SU-DHL-6 (cell line): ENCODE measurements at regions not wholly inside any gene's neighbourhood (a gene's known extent, or its start where the extent isn't known, plus 50 kb on each side); places are given as distances from the start of the nearest gene placed in this dataset.

Experiments
- H2AFZ ChIP-seq: fragments of 200-600 bp; sonication (generic); 2 replicates; pipeline ENCODE4 v1.6.1; 2014; ENCODE audit warnings: low read depth, mild to moderate bottlenecking, moderate library complexity, mixed read lengths, antibody characterized with exemption, low read length; ENCODE audit not compliant: severe bottlenecking
- H3F3A ChIP-seq: fragments of 200-600 bp; shearing (Covaris generic); 2 replicates; pipeline ENCODE4 v1.6.0; 2016; ENCODE audit warnings: antibody characterized with exemption, mild to moderate bottlenecking; ENCODE audit not compliant: insufficient read depth
- H3K27ac ChIP-seq: fragments of 200-600 bp; sonication (generic); 2 replicates; pipeline ENCODE4 v1.5.1; 2016; ENCODE audit warnings: low read depth, mild to moderate bottlenecking, low read length, moderate library complexity, mixed read lengths
- H3K27me3 ChIP-seq: fragments of 200-600 bp; sonication (generic), shearing (Covaris generic); 2 replicates; pipeline ENCODE4 v1.6.0; 2014; ENCODE audit warnings: mild to moderate bottlenecking, low read length
- H3K36me3 ChIP-seq: fragments of 200-600 bp; sonication (generic); 2 replicates; pipeline ENCODE4 v1.6.1; 2014; ENCODE audit warnings: mild to moderate bottlenecking, low read length, mixed read lengths
- H3K4me2 ChIP-seq: fragments of 300-600, 200-600 bp; shearing (Covaris generic), sonication (generic); 2 replicates; pipeline ENCODE4 v1.6.0; 2014; ENCODE audit warnings: low read length, low read depth, mild to moderate bottlenecking; ENCODE audit not compliant: poor library complexity, severe bottlenecking
- H3K4me3 ChIP-seq: fragments of 200-600 bp; sonication (generic); 2 replicates; pipeline ENCODE4 v1.5.1; 2014; ENCODE audit warnings: antibody characterized with exemption, low read length, mild to moderate bottlenecking, mixed read lengths; ENCODE audit not compliant: insufficient read depth, poor library complexity, severe bottlenecking
- H3K79me2 ChIP-seq: fragments of 200-600 bp; sonication (generic); 2 replicates; pipeline ENCODE4 v1.6.1; 2014; ENCODE audit warnings: mild to moderate bottlenecking, low read length, moderate library complexity; ENCODE audit not compliant: insufficient read depth
- H3K9ac ChIP-seq: fragments of 200-600 bp; sonication (generic); 2 replicates; pipeline ENCODE4 v1.7.0; 2014; ENCODE audit warnings: mild to moderate bottlenecking, low read length
- H3K9me2 ChIP-seq: fragments of 200-600 bp; sonication (generic); replicated peaks from 2 replicates; pipeline ENCODE4 v1.6.1; 2014; ENCODE audit warnings: low read length; ENCODE audit not compliant: insufficient read depth
- H3K9me3 ChIP-seq: fragments of 200-600 bp; sonication (generic); 2 replicates; pipeline ENCODE4 v1.6.1; 2014; ENCODE audit warnings: low read length, mixed read lengths; ENCODE audit not compliant: insufficient read depth
- H4K20me1 ChIP-seq: fragments of 200-600 bp; sonication (generic); 2 replicates; pipeline ENCODE4 v1.6.1; 2014; ENCODE audit warnings: low read depth, mild to moderate bottlenecking, antibody characterized with exemption, low read length, moderate library complexity, mixed read lengths
- EZH2phosphoT487 ChIP-seq: fragments of 200-600 bp; sonication (generic), shearing (Covaris generic); conservative IDR thresholded peaks from 2 replicates; pipeline ENCODE4 v1.6.1; 2018; ENCODE audit warnings: mild to moderate bottlenecking, antibody characterized with exemption, low read length, moderate library complexity, mixed read lengths
- TF ChIP-seq, protein P1 (sequence below): fragments of 200-600 bp; sonication (generic); IDR thresholded peaks from one replicate; pipeline ENCODE4 v1.5.1; 2017; ENCODE audit warnings: antibody characterized with exemption, mild to moderate bottlenecking, low read length, moderate library complexity; ENCODE audit not compliant: insufficient read depth, poor library complexity, severe bottlenecking

DNA sequence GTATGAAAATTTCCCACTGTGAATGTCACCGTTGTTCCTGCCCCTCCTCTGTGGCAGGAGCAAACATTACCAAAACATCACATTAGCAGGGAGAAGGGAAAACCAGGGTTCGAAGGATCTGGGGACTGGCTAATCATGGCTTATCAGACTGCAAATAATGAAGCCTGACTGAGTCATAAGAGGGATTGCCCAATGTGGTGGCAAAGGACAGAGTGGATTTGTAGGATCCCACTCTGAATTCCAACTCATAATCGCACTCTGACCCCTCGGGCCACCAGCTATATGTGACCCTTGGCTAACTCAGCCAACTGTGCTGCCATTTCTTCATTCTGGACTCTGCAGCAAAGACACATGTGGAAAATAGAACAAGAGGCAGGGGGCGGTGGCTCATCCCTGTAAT, 347.3 kb upstream of the AUTS2 start:
- Histone ChIP-seq H3K4me3 (no peak overlapping the region), H3K9me3 (no peaks in the 10 kb centered on the region), H3K4me2 (no peak overlapping the region), H3K9me2 (no peaks in the 10 kb centered on the region), H3K27ac (no peak overlapping the region), H2AFZ (no peak overlapping the region), H3K79me2 (no peaks in the 10 kb centered on the region), H3K9ac (no peak overlapping the region), H4K20me1 (no peaks in the 10 kb centered on the region), H3K27me3 (no peaks in the 10 kb centered on the region), H3K36me3 (no peaks in the 10 kb centered on the region), H3F3A (no peaks in the 10 kb centered on the region)
- TF ChIP-seq EZH2phosphoT487: no peak
- TF ChIP-seq, protein P1, sequence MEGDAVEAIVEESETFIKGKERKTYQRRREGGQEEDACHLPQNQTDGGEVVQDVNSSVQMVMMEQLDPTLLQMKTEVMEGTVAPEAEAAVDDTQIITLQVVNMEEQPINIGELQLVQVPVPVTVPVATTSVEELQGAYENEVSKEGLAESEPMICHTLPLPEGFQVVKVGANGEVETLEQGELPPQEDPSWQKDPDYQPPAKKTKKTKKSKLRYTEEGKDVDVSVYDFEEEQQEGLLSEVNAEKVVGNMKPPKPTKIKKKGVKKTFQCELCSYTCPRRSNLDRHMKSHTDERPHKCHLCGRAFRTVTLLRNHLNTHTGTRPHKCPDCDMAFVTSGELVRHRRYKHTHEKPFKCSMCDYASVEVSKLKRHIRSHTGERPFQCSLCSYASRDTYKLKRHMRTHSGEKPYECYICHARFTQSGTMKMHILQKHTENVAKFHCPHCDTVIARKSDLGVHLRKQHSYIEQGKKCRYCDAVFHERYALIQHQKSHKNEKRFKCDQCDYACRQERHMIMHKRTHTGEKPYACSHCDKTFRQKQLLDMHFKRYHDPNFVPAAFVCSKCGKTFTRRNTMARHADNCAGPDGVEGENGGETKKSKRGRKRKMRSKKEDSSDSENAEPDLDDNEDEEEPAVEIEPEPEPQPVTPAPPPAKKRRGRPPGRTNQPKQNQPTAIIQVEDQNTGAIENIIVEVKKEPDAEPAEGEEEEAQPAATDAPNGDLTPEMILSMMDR: no peak

DNA sequence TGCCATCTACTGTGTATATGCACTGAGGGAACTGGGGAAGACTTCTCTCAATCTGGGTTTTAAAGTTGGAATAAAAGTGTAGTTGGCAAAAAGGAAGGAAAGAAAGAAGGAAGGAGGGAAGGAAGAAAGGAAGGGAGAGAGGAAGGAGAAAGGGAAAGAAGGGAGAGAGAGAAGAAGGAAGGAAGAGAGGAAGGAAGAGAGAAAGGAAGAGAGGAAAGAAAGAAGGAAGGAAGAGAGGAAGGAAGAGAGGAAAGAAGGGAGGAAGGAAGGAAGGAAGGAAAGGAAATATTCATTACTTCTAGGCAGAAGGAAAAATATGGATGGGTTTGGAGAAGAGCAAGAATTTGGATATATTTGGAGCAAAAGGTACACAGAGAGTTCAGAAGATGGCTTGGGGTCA, 343.6 kb upstream of the AUTS2 start:
- Histone ChIP-seq H2AFZ (no peak overlapping the region), H3K9ac (no peak overlapping the region), H4K20me1 (no peaks in the 10 kb centered on the region), H3K27me3 (no peaks in the 10 kb centered on the region), H3K9me3 (no peaks in the 10 kb centered on the region), H3K9me2 (no peaks in the 10 kb centered on the region), H3F3A (no peaks in the 10 kb centered on the region), H3K4me3 (no peak overlapping the region), H3K79me2 (no peaks in the 10 kb centered on the region), H3K27ac (no peak overlapping the region), H3K36me3 (no peaks in the 10 kb centered on the region), H3K4me2 (no peak overlapping the region)
- no peak for TF ChIP-seq EZH2phosphoT487
- TF ChIP-seq, protein P1: no peak

DNA sequence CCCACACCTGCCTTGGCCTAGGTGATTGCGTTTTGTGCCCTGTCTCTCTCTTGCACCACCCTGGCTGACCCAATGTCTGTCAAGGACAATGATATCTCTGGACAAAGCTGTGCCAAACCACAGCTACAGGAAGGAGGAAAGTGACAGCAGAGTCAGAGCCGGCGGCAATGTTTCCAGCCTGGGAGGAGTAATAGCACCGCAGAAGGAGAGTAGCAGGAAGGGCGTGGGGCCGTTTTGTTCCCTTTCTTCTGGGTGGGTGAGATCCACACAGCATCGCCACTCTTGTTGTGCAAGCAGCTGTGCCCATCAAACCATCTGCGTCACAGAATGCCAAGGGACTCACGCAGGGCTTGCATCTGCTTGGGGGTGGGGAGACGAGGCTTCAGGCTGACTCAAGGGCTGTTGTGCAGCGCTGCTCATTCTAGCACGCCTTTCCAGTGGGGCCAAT, 341.6 kb upstream of the AUTS2 start:
- no peaks in the 10 kb centered on the region for H3K9me2 ChIP-seq
- H4K20me1 ChIP-seq: no peaks in the 10 kb centered on the region
- H3K27ac ChIP-seq: no peak overlapping the region
- no peaks in the 10 kb centered on the region for H3K9me3 ChIP-seq
- no peaks in the 10 kb centered on the region for H3F3A ChIP-seq
- no peak overlapping the region for H3K4me3 ChIP-seq
- no peaks in the 10 kb centered on the region for H3K79me2 ChIP-seq
- no peaks in the 10 kb centered on the region for H3K36me3 ChIP-seq
- H3K4me2 ChIP-seq: no peak overlapping the region
- H2AFZ ChIP-seq: no peak overlapping the region
- no peak for TF ChIP-seq EZH2phosphoT487
- TF ChIP-seq, protein P1: no peak
- H3K27me3 ChIP-seq: no peaks in the 10 kb centered on the region
- no peak overlapping the region for H3K9ac ChIP-seq

DNA sequence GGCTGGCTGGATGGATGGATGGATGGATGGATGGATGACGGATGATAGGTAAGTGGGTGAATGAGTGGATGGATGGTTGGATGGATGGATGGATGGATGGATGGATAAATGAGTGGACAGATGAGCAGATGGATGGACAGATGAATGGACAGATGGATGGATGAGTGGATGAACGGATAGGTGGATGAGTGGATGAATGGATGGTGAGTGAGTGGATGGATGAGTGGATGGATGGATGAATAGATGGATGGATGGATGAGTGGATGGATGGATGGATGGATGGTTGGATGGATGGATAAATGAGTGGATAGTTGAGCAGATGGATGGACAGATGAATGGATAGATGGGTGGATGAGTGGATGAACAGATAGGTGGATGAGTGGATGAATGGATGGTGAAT, 340.7 kb upstream of the AUTS2 start:
- no peaks in the 10 kb centered on the region for H3K36me3 ChIP-seq
- H3F3A ChIP-seq: no peaks in the 10 kb centered on the region
- H3K27ac ChIP-seq: no peak overlapping the region
- no peak overlapping the region for H2AFZ ChIP-seq
- H3K27me3 ChIP-seq: no peaks in the 10 kb centered on the region
- TF ChIP-seq, protein P1: no peak
- no peak for TF ChIP-seq EZH2phosphoT487
- H3K9me3 ChIP-seq: no peaks in the 10 kb centered on the region
- H3K4me2 ChIP-seq: no peak overlapping the region
- no peak overlapping the region for H3K4me3 ChIP-seq
- H4K20me1 ChIP-seq: no peaks in the 10 kb centered on the region
- H3K79me2 ChIP-seq: no peaks in the 10 kb centered on the region
- H3K9me2 ChIP-seq: no peaks in the 10 kb centered on the region
- no peak overlapping the region for H3K9ac ChIP-seq
